Gastrocnemius medialis (tissue), 4 donors: ENCODE measurements at regions not wholly inside any gene's neighbourhood (a gene's known extent, or its start where the extent isn't known, plus 50 kb on each side); places are given as distances from the start of the nearest gene placed in this dataset.

Experiments
- POLR2A ChIP-seq, 2 donors: fragments of 450-650 bp; IDR thresholded peaks; one replicate each; pipeline ENCODE4 v1.6.1; 2017; ENCODE audit warnings: antibody characterized with exemption in 2 of 2, mild to moderate bottlenecking in 2 of 2, moderate library complexity in 2 of 2
- TF ChIP-seq, protein P1 (sequence below), 5 experiments: fragments of 450-650 bp in 3 of 5; fragments of 200-600 bp in 2 of 5; sonication (generic) in 2 of 5; IDR thresholded peaks in 4 of 5; conservative IDR thresholded peaks in 1 of 5; 1 replicate in 4 of 5; 2 replicates in 1 of 5; pipeline ENCODE4 v1.5.1; 2016 to 2019; ENCODE audit warnings: antibody characterized with exemption in 5 of 5, mild to moderate bottlenecking in 3 of 5, moderate library complexity in 3 of 5

DNA sequence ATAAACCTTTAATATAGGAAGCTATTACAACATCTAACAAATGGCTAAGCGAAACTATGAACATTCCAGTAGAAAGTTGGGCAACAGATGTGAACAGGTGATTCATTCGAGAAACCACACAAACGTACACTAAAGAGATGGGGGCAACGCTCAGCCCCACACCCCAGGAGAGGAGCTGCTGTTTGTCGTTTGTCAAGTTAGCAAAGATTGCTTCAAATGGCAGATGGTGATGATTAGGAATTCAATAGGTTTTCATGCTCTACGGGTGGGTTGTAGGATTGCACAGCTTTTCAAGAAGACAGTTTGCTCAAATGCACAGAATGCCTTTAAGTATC, 154.7 kb upstream of the HDAC4 start:
- TF ChIP-seq, protein P1, sequence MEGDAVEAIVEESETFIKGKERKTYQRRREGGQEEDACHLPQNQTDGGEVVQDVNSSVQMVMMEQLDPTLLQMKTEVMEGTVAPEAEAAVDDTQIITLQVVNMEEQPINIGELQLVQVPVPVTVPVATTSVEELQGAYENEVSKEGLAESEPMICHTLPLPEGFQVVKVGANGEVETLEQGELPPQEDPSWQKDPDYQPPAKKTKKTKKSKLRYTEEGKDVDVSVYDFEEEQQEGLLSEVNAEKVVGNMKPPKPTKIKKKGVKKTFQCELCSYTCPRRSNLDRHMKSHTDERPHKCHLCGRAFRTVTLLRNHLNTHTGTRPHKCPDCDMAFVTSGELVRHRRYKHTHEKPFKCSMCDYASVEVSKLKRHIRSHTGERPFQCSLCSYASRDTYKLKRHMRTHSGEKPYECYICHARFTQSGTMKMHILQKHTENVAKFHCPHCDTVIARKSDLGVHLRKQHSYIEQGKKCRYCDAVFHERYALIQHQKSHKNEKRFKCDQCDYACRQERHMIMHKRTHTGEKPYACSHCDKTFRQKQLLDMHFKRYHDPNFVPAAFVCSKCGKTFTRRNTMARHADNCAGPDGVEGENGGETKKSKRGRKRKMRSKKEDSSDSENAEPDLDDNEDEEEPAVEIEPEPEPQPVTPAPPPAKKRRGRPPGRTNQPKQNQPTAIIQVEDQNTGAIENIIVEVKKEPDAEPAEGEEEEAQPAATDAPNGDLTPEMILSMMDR (IDR thresholded peaks at IDR 0.05 in 4 of 5, conservative IDR thresholded peaks at IDR 0.05 in 1 of 5): no peak
- TF ChIP-seq POLR2A (IDR thresholded peaks at IDR 0.05): no peak
